ENCODE measurements at regions not wholly inside any gene's neighbourhood (a gene's known extent, or its start where the extent isn't known, plus 50 kb on each side); places are given as distances from the start of the nearest gene placed in this dataset.

- no peak for DNase-seq (ENCODE audit: low read depth)
- TF ChIP-seq CTCF (IDR thresholded peaks at IDR 0.05; ENCODE audit: insufficient read depth, low read depth, low read length, missing control alignments) = no peak
- no peak overlapping the region for H3K4me3 ChIP-seq (ENCODE audit: low read depth, low read length)
These were observed 229.7 kb downstream of the GBA3 start for GRCh38 chr4:22922426-22922825.

- DNase-seq (ENCODE audit: low read depth) = no peak
- no peak for TF ChIP-seq CTCF (IDR thresholded peaks at IDR 0.05; ENCODE audit: insufficient read depth, low read depth, low read length, missing control alignments)
- no peak overlapping the region for H3K4me3 ChIP-seq (ENCODE audit: low read depth, low read length)
These were observed 229.2 kb downstream of the GBA3 start for GRCh38 chr4:22921936-22922335.

GRCh38 chr4:22911285-22911684 lies 218.5 kb downstream of the GBA3 start:
- TF ChIP-seq CTCF (IDR thresholded peaks at IDR 0.05; ENCODE audit: insufficient read depth, low read depth, low read length, missing control alignments) = no peak
- DNase-seq (ENCODE audit: low read depth) = no peak
- no peak overlapping the region for H3K4me3 ChIP-seq (ENCODE audit: low read depth, low read length)

- H3K4me3 ChIP-seq (ENCODE audit: low read depth, low read length) = no peak overlapping the region
- DNase-seq (ENCODE audit: low read depth) = no peak
- TF ChIP-seq CTCF (IDR thresholded peaks at IDR 0.05; ENCODE audit: insufficient read depth, low read depth, low read length, missing control alignments) = no peak
These were observed 217.5 kb downstream of the GBA3 start for GRCh38 chr4:22910200-22910599.

- DNase-seq (ENCODE audit: low read depth) = no peak
- H3K4me3 ChIP-seq (ENCODE audit: low read depth, low read length) = no peak overlapping the region
- TF ChIP-seq CTCF (IDR thresholded peaks at IDR 0.05; ENCODE audit: insufficient read depth, low read depth, low read length, missing control alignments) = no peak
These were observed 213.3 kb downstream of the GBA3 start for GRCh38 chr4:22906045-22906444.

GRCh38 chr4:22903913-22904312 lies 211.2 kb downstream of the GBA3 start:
- DNase-seq (ENCODE audit: low read depth) = no peak
- H3K4me3 ChIP-seq (ENCODE audit: low read depth, low read length) = no peak overlapping the region
- no peak for TF ChIP-seq CTCF (IDR thresholded peaks at IDR 0.05; ENCODE audit: insufficient read depth, low read depth, low read length, missing control alignments)

GRCh38 chr4:22901631-22902030 lies 208.9 kb downstream of the GBA3 start:
- no peak overlapping the region for H3K4me3 ChIP-seq (ENCODE audit: low read depth, low read length)
- TF ChIP-seq CTCF (IDR thresholded peaks at IDR 0.05; ENCODE audit: insufficient read depth, low read depth, low read length, missing control alignments) = no peak
- DNase-seq (ENCODE audit: low read depth) = no peak

Data from GM12865 (cell line).